Adrenal gland (tissue), 9 donors: ENCODE measurements at regions not wholly inside any gene's neighbourhood (a gene's known extent, or its start where the extent isn't known, plus 50 kb on each side); places are given as distances from the start of the nearest gene placed in this dataset.

ENCODE experiments used
- DNase-seq, 7 donors: peaks; one replicate each; pipeline ENCODE4 v3.0.0-alpha.2; 2019 to 2020
- H3K27ac ChIP-seq, 5 donors: fragments of 200-600 bp; sonication (generic) in 4 of 5; 1 replicate in 3 of 5; 2 replicates in 2 of 5; pipeline versions ENCODE4 v1.5.1 to v1.8.0; 2016 to 2020; ENCODE audit warnings: mild to moderate bottlenecking in 1 of 5
- H3K27me3 ChIP-seq: fragments of 200-600 bp; 2 replicates; pipeline ENCODE4 v1.8.0; 2021
- H3K36me3 ChIP-seq, 2 donors: fragments of 200-600 bp; replicated peaks in 1 of 2; 1 replicate in 1 of 2; 2 replicates in 1 of 2; pipeline versions ENCODE4 v1.5.1 to v1.8.0; 2018 to 2022
- H3K4me1 ChIP-seq, 2 donors: fragments of 200-600 bp; replicated peaks in 1 of 2; 1 replicate in 1 of 2; 2 replicates in 1 of 2; pipeline versions ENCODE4 v1.5.1 to v1.8.0; 2018 to 2021
- H3K4me3 ChIP-seq, 4 donors: fragments of 200-600 bp; sonication (generic) in 3 of 4; one replicate each; pipeline ENCODE4 v1.5.1; 2016 to 2018
- H3K9me3 ChIP-seq, 3 donors: fragments of 200-600 bp; sonication (generic) in 1 of 3; replicated peaks in 1 of 3; 1 replicate in 2 of 3; 2 replicates in 1 of 3; pipeline versions ENCODE4 v1.5.1 to v1.8.0; 2016 to 2021
- POLR2A ChIP-seq, 2 donors: fragments of 450-650 bp; IDR thresholded peaks; one replicate each; pipeline ENCODE4 v1.6.1; 2017; ENCODE audit warnings: antibody characterized with exemption in 2 of 2, mild to moderate bottlenecking in 2 of 2, moderate library complexity in 1 of 2
- WGBS, 4 donors: extraction: QIAGEN DNeasy Blood & Tissue Kit in 2 of 4; methylation state at CpG; one replicate each; pipeline versions ENCODE4 v1.1.5 to v1.1.7; 2013 to 2017; 5-methylcytosine and 5-hydroxymethylcytosine counted together
- intact Hi-C, 2 donors: fragments of 100-400 bp; cut with DNase I; formaldehyde crosslinking; loops; one replicate each; pipeline versions ENCODE4 v1.14.1 to v1.15.0; 2022 to 2023
- TF ChIP-seq, protein P1 (sequence below), 6 experiments: fragments of 450-650 bp in 4 of 6; fragments of 200-600 bp in 2 of 6; sonication (generic) in 1 of 6; IDR thresholded peaks; 1 replicate in 5 of 6; 2 replicates in 1 of 6; pipeline versions ENCODE4 v1.5.1 to v1.8.0; 2016 to 2021; ENCODE audit warnings: antibody characterized with exemption in 6 of 6, mild to moderate bottlenecking in 2 of 6, moderate library complexity in 1 of 6
- donor health status: healthy with polysubstance abuse.
- donor health status: Bipolar disorder and iron deficiency.
- donor health status: DM: yes; HTN: yes; CAD: no.
- donor health status: DM: no; HTN: no; CAD: no.
- donor health status: DM: no; HTN: no; CAD: no.

GRCh38 chr6:125393449-125393858, 91.7 kb upstream of the HDDC2 start:
- 72 to 83% (median 81%) methylated on average over 1 of the region's 1 CpG for WGBS, 4 donors
- intact Hi-C loops = no loop called here
- Histone ChIP-seq H3K4me3 (no peak overlapping the region), H3K27me3 (no peaks in the 10 kb centered on the region), H3K27ac (no peak overlapping the region), H3K36me3 (no peaks in the 10 kb centered on the region), H3K4me1 (no peaks in the 10 kb centered on the region), H3K9me3 (no peaks in the 10 kb centered on the region)
- TF ChIP-seq, protein P1, sequence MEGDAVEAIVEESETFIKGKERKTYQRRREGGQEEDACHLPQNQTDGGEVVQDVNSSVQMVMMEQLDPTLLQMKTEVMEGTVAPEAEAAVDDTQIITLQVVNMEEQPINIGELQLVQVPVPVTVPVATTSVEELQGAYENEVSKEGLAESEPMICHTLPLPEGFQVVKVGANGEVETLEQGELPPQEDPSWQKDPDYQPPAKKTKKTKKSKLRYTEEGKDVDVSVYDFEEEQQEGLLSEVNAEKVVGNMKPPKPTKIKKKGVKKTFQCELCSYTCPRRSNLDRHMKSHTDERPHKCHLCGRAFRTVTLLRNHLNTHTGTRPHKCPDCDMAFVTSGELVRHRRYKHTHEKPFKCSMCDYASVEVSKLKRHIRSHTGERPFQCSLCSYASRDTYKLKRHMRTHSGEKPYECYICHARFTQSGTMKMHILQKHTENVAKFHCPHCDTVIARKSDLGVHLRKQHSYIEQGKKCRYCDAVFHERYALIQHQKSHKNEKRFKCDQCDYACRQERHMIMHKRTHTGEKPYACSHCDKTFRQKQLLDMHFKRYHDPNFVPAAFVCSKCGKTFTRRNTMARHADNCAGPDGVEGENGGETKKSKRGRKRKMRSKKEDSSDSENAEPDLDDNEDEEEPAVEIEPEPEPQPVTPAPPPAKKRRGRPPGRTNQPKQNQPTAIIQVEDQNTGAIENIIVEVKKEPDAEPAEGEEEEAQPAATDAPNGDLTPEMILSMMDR (IDR thresholded peaks at IDR 0.05) = no peak
- no peak for TF ChIP-seq POLR2A (IDR thresholded peaks at IDR 0.05)
- no peak for DNase-seq

- no peak for DNase-seq
- intact Hi-C loops = no loop called here
- Histone ChIP-seq H3K36me3 (no peaks in the 10 kb centered on the region), H3K4me3 (no peak overlapping the region), H3K9me3 (no peaks in the 10 kb centered on the region), H3K27ac (no peak overlapping the region), H3K4me1 (no peaks in the 10 kb centered on the region), H3K27me3 (no peaks in the 10 kb centered on the region)
- WGBS, 4 donors = 52 to 83% (median 66%) methylated on average over 1 of the region's 1 CpG
- TF ChIP-seq POLR2A (IDR thresholded peaks at IDR 0.05) = no peak
- TF ChIP-seq, protein P1 (IDR thresholded peaks at IDR 0.05) = no peak
Measured at GRCh38 chr6:125406741-125407140, 105.0 kb upstream of the HDDC2 start.

- no peak for DNase-seq
- no peaks in the 10 kb centered on the region for H3K36me3 ChIP-seq
- no peak overlapping the region for H3K27ac ChIP-seq
- no peaks in the 10 kb centered on the region for H3K4me1 ChIP-seq
- TF ChIP-seq, protein P1 (IDR thresholded peaks at IDR 0.05) = no peak
- TF ChIP-seq POLR2A (IDR thresholded peaks at IDR 0.05) = no peak
- intact Hi-C loops = no loop called here
- 70 to 82% (median 73%) methylated on average over 2 of the region's 2 CpGs for WGBS, 4 donors
- H3K27me3 ChIP-seq = no peaks in the 10 kb centered on the region
- no peaks in the 10 kb centered on the region for H3K9me3 ChIP-seq
- H3K4me3 ChIP-seq = no peak overlapping the region
Measured at GRCh38 chr6:125414507-125414906, 112.7 kb upstream of the HDDC2 start.

DNA sequence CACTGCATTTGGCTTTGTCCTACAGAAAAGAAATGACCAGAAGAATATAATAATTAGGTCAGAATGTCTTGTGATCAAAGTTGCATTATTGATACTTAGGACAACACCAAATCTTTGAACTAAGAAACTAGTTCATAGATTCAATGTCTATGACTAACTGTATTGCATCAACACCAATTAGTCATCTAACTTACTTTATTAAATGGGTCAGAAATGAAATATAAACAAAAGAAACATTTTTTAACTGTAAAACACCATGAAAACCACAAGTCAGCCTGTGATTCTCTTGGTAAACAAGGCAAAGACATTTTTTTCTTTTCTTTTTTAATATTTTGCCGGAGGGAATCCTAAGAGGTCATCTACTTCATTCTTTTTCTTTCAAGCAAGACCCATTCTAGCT, 114.1 kb upstream of the HDDC2 start:
- Histone ChIP-seq H3K27ac (no peak overlapping the region), H3K27me3 (no peaks in the 10 kb centered on the region), H3K9me3 (no peaks in the 10 kb centered on the region), H3K4me1 (no peaks in the 10 kb centered on the region), H3K36me3 (no peaks in the 10 kb centered on the region), H3K4me3 (no peak overlapping the region)
- no peak for TF ChIP-seq POLR2A (IDR thresholded peaks at IDR 0.05)
- intact Hi-C loops = no loop called here
- no peak for DNase-seq
- WGBS, 4 donors = 75 to 89% (median 81%) methylated on average over 1 of the region's 1 CpG

GRCh38 chr6:125421836-125422235, 120.1 kb upstream of the HDDC2 start:
- WGBS, 4 donors = 34 to 55% (median 42%) methylated on average over 6 to 9 of the region's 9 CpGs
- no peak for TF ChIP-seq POLR2A (IDR thresholded peaks at IDR 0.05)
- TF ChIP-seq, protein P1 (IDR thresholded peaks at IDR 0.05) = no peak
- no peak overlapping the region for H3K27ac ChIP-seq
- intact Hi-C loops = no loop called here
- no peaks in the 10 kb centered on the region for H3K27me3 ChIP-seq
- H3K4me3 ChIP-seq = no peak overlapping the region
- no peaks in the 10 kb centered on the region for H3K9me3 ChIP-seq
- peak in 4 of 7 donors; percentile 4 to 23 (median 14) for DNase-seq
- no peaks in the 10 kb centered on the region for H3K36me3 ChIP-seq
- H3K4me1 ChIP-seq = no peaks in the 10 kb centered on the region
